ENCODE measurements at regions not wholly inside any gene's neighbourhood (a gene's known extent, or its start where the extent isn't known, plus 50 kb on each side); places are given as distances from the start of the nearest gene placed in this dataset.

- H3K9me1 ChIP-seq (ENCODE audit: control insufficient read depth, insufficient read depth, low read length) = no peaks in the 10 kb centered on the region
- no peaks in the 10 kb centered on the region for H3K4me1 ChIP-seq (replicated peaks in 1 of 2; ENCODE audit: control insufficient read depth in 2 of 2, insufficient read depth in 2 of 2, low read length in 2 of 2)
- H3K9me3 ChIP-seq (replicated peaks; ENCODE audit: control insufficient read depth, insufficient read depth, low read depth, low read length) = no peaks in the 10 kb centered on the region
- H3K4me2 ChIP-seq (ENCODE audit: insufficient read depth, low read length) = no peak overlapping the region
- H3K79me2 ChIP-seq (ENCODE audit: control insufficient read depth, insufficient read depth, low read length) = no peaks in the 10 kb centered on the region
- TF ChIP-seq NUFIP1 (IDR thresholded peaks at IDR 0.05; ENCODE audit: partially characterized antibody) (no peak), NFIX (CRISPR knock-in tag; IDR thresholded peaks at IDR 0.05; ENCODE audit: low read depth) (no peak), MNT (conservative IDR thresholded peaks at IDR 0.05) (no peak), MAFK (IDR thresholded peaks at IDR 0.05; ENCODE audit: low read length) (no peak), MCM7 (IDR thresholded peaks at IDR 0.05) (no peak), TOE1 (IDR thresholded peaks at IDR 0.05; ENCODE audit: borderline replicate concordance) (no peak), TOE1 (CRISPR knock-in tag; IDR thresholded peaks at IDR 0.05; ENCODE audit: borderline replicate concordance, low read depth) (no peak), ZNF133 (CRISPR knock-in tag; IDR thresholded peaks at IDR 0.05) (no peak), SMC3 (conservative IDR thresholded peaks at IDR 0.05; ENCODE audit: insufficient read depth, low read depth, low read length) (no peak), SLC30A9 (CRISPR knock-in tag; IDR thresholded peaks at IDR 0.05) (no peak), JUNB (CRISPR knock-in tag; conservative IDR thresholded peaks at IDR 0.05) (no peak), XRCC3 (IDR thresholded peaks at IDR 0.05) (no peak), ELF1 (tag; IDR thresholded peaks at IDR 0.05) (no peak)
- TF ChIP-seq, protein P1, sequence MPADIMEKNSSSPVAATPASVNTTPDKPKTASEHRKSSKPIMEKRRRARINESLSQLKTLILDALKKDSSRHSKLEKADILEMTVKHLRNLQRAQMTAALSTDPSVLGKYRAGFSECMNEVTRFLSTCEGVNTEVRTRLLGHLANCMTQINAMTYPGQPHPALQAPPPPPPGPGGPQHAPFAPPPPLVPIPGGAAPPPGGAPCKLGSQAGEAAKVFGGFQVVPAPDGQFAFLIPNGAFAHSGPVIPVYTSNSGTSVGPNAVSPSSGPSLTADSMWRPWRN (IDR thresholded peaks at IDR 0.05; ENCODE audit: low read depth) = no peak
- H3K27ac ChIP-seq (ENCODE audit: extremely low read depth, low read depth, low read length) = no peak overlapping the region
- no TSS peak for BruUV-seq (replicated peaks)
- ChIA-PET CTCF (ENCODE audit: low intra/inter-chr PET ratio) (no interaction called here), POLR2A (no interaction called here)
- no peaks in the 10 kb centered on the region for H3K27me3 ChIP-seq (ENCODE audit: control insufficient read depth in 2 of 2, insufficient read depth in 2 of 2, low read length in 2 of 2)
- H3K4me3 ChIP-seq = no peak overlapping the region
- intact Hi-C loops (cut with micrococcal nuclease) = no loop called here
- no peaks in the 10 kb centered on the region for H4K20me1 ChIP-seq (replicated peaks; ENCODE audit: control insufficient read depth, insufficient read depth, low read length)
- H3K36me3 ChIP-seq (ENCODE audit: control insufficient read depth, insufficient read depth, low read length) = no peaks in the 10 kb centered on the region
- no peak for DNase-seq (ENCODE audit: extremely low read depth in 1 of 4, low spot score in 3 of 4)
- no peak overlapping the region for H2AFZ ChIP-seq (ENCODE audit: low read depth, low read length)
- H3K9ac ChIP-seq (ENCODE audit: insufficient read depth in 1 of 2, low read depth in 2 of 2, low read length in 2 of 2) = no peak overlapping the region
- FAIRE-seq = no peak
- 0% methylated on average over 6 of the region's 6 CpGs for WGBS (ENCODE audit: insufficient coverage, low coverage, missing lambda C conversion rate)
- in situ Hi-C loops (cut with MboI) = no loop called here
- no peak for ATAC-seq
These were observed 110.8 kb downstream of the MTNR1B start for GRCh38 chr11:93080146-93080759.
